ENCODE measurements at regions not wholly inside any gene's neighbourhood (a gene's known extent, or its start where the extent isn't known, plus 50 kb on each side); places are given as distances from the start of the nearest gene placed in this dataset.

- TF ChIP-seq IRF3 (IDR thresholded peaks at IDR 0.05; ENCODE audit: low read depth, low read length): no peak
- no peak for TF ChIP-seq MXI1 (IDR thresholded peaks at IDR 0.05; ENCODE audit: low read depth, low read length)
- no peak for TF ChIP-seq CTCF (IDR thresholded peaks at IDR 0.05)
- TF ChIP-seq FOXM1 (IDR thresholded peaks at IDR 0.05; ENCODE audit: low read depth): no peak
These were observed 249.3 kb downstream of the GAS1 start (continued) for GRCh38 chr9:86697999-86698398.

- H3K9ac ChIP-seq: no peak overlapping the region
- CTCF ChIA-PET: no interaction called here
These were observed 250.1 kb downstream of the GAS1 start for GRCh38 chr9:86697213-86697612.

More at GRCh38 chr9:86697213-86697612, 250.1 kb downstream of the GAS1 start:
- POLR2A ChIA-PET: no interaction called here
- Histone ChIP-seq H4K20me1 (ENCODE audit: insufficient read depth) (no peaks in the 10 kb centered on the region), H3K9me2 (no peaks in the 10 kb centered on the region), H3K27me3 (ENCODE audit: insufficient read depth) (no peaks in the 10 kb centered on the region), H3F3A (replicated peaks; ENCODE audit: insufficient read depth) (no peaks in the 10 kb centered on the region), H3K9me3 (no peaks in the 10 kb centered on the region), H3K4me1 (ENCODE audit: control insufficient read depth in 1 of 2, insufficient read depth in 2 of 2, low read depth in 1 of 2, low read length in 1 of 2) (peaks cover 10 to 13% of the 10 kb centered on the region in 2 experiments), H3K4me2 (no peak overlapping the region), H3K36me3 (replicated peaks in 1 of 2; ENCODE audit: control insufficient read depth in 1 of 2, insufficient read depth in 2 of 2, low read length in 1 of 2) (no peaks in the 10 kb centered on the region), H3K27ac (ENCODE audit: low read depth in 2 of 2, low read length in 1 of 2) (no peak overlapping the region), H3K79me2 (ENCODE audit: insufficient read depth) (no peaks in the 10 kb centered on the region), H2AFZ (ENCODE audit: low read depth) (no peak overlapping the region), H3K4me3 (ENCODE audit: low read depth in 2 of 2, low read length in 1 of 2) (no peak overlapping the region)
- no peak for TF ChIP-seq CTCF (IDR thresholded peaks at IDR 0.05)
- no peak for TF ChIP-seq FOSL2 (IDR thresholded peaks at IDR 0.05; ENCODE audit: borderline replicate concordance, low read depth)
- TF ChIP-seq ZBTB33 (IDR thresholded peaks at IDR 0.05; ENCODE audit: borderline replicate concordance, low read depth): no peak
- no peak for TF ChIP-seq USF1 (IDR thresholded peaks at IDR 0.05; ENCODE audit: borderline replicate concordance, low read depth)
- no peak for TF ChIP-seq FOXJ3 (CRISPR knock-in tag; IDR thresholded peaks at IDR 0.05)
- TF ChIP-seq GABPA (IDR thresholded peaks at IDR 0.05; ENCODE audit: low read depth): no peak
- TF ChIP-seq JUND (IDR thresholded peaks at IDR 0.05): no peak
- no peak for TF ChIP-seq IRF3 (IDR thresholded peaks at IDR 0.05; ENCODE audit: low read depth, low read length)
- TF ChIP-seq POLR2AphosphoS5 (IDR thresholded peaks at IDR 0.05; ENCODE audit: low read depth, low read length): no peak
- no peak for TF ChIP-seq MAX (IDR thresholded peaks at IDR 0.05; ENCODE audit: low read depth)
- DNase-seq: no peak
- WGBS (ENCODE audit: low lambda C conversion rate): 85% methylated on average over 1 of the region's 1 CpG

Measured in SK-N-SH (cell line).